Glomerular visceral epithelial cell (primary cell): ENCODE measurements at regions not wholly inside any gene's neighbourhood (a gene's known extent, or its start where the extent isn't known, plus 50 kb on each side); places are given as distances from the start of the nearest gene placed in this dataset.

ENCODE experiments used
- DNase-seq: peaks from one replicate; pipeline ENCODE4 v3.0.0-alpha.2; 2016; ENCODE audit errors: extremely low spot score

GRCh38 chr7:94810496-94810895 is 96.9 kb upstream of the PPP1R9A start:
- DNase-seq, result no peak

DNA sequence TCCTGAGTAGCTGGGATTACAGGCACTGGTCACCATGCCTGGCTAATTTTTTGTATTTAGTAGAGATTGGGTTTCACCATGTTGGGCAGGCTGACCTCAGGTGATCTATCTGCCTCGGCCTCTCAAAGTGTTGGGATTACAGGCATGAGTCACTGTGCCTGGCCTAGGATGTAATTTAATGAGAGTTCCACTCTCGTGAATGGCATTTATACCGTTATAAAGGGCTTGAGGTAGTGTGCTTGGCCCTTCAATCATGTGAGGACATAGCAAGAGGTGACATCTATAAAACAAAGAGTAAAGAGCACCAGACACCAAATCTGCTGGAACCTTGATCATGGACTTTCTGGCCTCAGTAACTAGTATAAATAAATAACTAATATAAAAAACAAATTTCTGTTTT is 93.5 kb upstream of the PPP1R9A start:
- DNase-seq, result no peak

DNA sequence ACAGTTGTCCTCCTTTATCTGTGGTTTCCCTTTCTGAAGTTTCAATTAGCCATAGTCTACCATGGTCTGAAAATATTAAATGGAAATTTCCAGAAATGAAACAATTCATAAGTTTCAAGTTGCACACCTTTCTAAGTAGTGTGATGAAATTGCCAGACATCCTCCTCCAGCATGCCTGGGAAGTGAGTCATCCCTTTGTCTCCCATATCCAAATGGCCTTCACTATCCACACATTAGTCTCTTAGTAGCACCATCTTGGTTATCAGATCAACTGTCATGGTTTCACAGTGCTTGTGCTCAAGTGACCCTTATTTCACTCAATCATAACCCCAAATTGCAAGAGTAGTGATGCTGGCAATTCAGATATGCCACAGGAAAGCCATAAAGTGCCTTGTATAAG is 83.4 kb upstream of the PPP1R9A start:
- DNase-seq, result peak; percentile 44

GRCh38 chr7:94829987-94830386 is 77.4 kb upstream of the PPP1R9A start:
- no peak for DNase-seq

GRCh38 chr7:94832051-94832450 is 75.3 kb upstream of the PPP1R9A start:
- DNase-seq, result no peak

GRCh38 chr7:94834359-94834758 is 73.0 kb upstream of the PPP1R9A start:
- no peak for DNase-seq

GRCh38 chr7:94838717-94839116 is 68.7 kb upstream of the PPP1R9A start:
- DNase-seq, result no peak

- no peak for DNase-seq
Measured at GRCh38 chr7:94843553-94843952, 63.8 kb upstream of the PPP1R9A start.

DNA sequence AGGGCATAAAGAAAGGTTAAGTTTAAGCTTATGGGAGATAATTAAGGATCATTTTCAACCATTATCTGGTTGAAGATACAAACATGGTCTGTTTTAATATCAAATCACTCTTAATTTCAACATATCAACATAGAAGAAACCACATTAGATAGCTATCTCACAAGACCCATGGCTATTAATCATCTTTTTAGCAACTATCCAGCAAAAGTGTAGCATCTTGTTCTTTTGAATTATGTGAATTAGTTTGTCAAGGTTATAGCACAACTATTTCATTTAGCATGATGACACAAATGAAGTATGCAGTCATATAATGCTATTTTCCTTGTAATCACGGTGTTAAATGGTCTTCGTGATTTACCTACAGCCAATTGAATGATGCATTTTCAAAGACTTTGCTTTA is 58.9 kb upstream of the PPP1R9A start:
- no peak for DNase-seq

DNA sequence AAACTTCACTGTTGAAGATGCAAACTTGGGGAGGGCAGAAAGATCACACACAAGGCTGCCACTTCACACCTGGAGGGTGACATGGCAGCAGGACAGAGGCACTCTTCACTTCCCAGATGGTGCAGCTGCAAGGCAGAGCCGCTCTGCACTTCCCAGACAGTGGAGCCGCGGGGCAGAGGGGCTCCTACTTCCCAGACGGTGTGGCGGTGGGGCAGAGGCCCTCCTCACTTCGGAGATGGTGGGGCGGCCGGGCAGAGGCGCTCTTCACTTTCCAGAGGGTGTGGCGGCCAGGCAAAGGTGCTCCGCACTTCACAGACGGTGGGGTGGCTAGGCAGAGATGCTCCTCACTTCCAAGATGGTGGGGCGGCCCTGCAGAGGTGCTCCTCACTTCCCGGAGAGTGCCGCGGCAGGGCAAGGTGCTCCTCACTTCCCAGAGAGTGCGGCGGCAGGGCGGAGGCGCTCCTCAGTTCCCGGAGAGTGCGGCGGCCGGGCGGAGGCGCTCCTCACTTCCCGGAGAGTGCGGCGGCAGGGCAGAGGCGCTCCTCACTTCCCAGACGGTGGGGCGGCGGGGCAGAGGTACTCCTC is 58.3 kb upstream of the PPP1R9A start:
- DNase-seq, result no peak

GRCh38 chr7:94849636-94850208 is 57.7 kb upstream of the PPP1R9A start:
- no peak for DNase-seq

DNA sequence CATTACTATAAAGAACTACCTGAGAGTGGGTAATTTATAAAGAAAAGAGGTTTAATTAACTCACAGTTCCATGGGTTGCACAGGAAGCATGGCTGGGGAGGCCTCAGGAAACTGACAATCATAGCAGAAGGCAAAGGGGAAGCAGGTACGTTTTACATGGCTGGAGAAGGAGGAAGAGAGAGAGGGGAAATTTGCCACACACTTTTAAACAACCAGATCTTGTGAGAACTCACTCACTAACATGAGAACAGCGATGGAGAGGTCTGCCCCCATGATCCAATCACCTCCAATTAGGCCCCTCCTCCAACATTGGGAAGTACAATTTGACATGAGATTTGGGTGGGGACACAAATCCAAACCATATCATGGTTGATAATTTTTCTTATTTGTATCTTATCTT is 51.8 kb upstream of the PPP1R9A start:
- DNase-seq, result no peak

DNA sequence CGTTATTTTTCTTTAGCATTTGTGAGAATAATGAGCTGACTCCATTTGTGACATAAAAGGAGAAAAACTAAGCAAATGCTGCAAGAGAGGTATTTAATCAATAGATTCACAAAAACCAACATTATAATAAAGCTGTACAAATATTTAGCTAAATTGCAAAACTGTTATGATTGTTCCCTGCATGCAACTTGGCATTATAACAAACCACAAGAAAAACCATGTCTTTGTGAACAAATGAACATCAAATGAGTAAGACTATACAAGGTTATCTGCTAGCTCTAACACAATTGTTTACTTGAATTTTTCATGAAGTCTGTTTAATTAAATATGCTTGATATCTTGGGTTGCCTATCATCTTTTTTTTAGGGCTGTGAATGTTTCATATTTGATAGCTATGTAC is 50.8 kb upstream of the PPP1R9A start:
- DNase-seq, result no peak
